Erythroblast (primary cell): ENCODE measurements at regions not wholly inside any gene's neighbourhood (a gene's known extent, or its start where the extent isn't known, plus 50 kb on each side); places are given as distances from the start of the nearest gene placed in this dataset.

Experiments
- GATA1 ChIP-seq: IDR thresholded peaks from 2 replicates; pipeline ENCODE4 v1.6.1; 2011; ENCODE audit warnings: low read depth, mild to moderate bottlenecking, control low read depth, low read length, moderate library complexity
- POLR2A ChIP-seq: IDR thresholded peaks from 2 replicates; pipeline ENCODE4 v1.6.1; 2011; ENCODE audit warnings: mild to moderate bottlenecking, low read length

DNA sequence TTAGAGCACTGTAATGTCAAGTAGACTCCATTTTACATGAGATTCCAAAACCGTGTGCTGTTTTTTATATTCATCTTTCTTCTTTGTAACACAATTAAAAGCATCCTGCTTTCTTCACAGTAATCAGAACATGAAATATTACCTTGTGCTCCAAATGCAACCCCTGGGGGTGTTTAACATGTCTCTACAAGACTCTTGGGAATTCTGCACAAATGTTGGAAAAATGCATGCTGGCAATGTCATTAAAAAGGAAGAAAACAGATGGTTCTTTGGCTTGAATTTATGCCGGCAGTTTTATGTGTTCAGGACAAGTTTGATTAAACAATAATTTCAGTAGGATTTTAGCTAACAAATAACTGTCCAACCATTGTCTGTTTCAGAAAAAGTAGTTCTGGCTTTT, 159.1 kb downstream of the LIG4 start:
- TF ChIP-seq POLR2A (no peak), GATA1 (no peak)
